NCI-H2171 (cell line): ENCODE measurements at regions not wholly inside any gene's neighbourhood (a gene's known extent, or its start where the extent isn't known, plus 50 kb on each side); places are given as distances from the start of the nearest gene placed in this dataset.

ENCODE experiments used
- DNase-seq: peaks from one replicate; lab custom pipeline; 2025; lab: John Stamatoyannopoulos, UW

- DNase-seq, result no peak
Observed at GRCh38 chr3:67288466-67289106, 290.5 kb downstream of the KBTBD8 start.

- DNase-seq, result no peak
Observed at GRCh38 chr3:67289626-67290025, 291.5 kb downstream of the KBTBD8 start.

- no peak for DNase-seq
Observed at GRCh38 chr3:67290438-67290837, 292.3 kb downstream of the KBTBD8 start.

GRCh38 chr3:67291287-67292252 lies 293.5 kb downstream of the KBTBD8 start:
- DNase-seq, result no peak

- no peak for DNase-seq
Observed at GRCh38 chr3:67292356-67293121, 294.4 kb downstream of the KBTBD8 start.

GRCh38 chr3:67294341-67294740 lies 296.2 kb downstream of the KBTBD8 start:
- no peak for DNase-seq

GRCh38 chr3:67296039-67296892 lies 298.2 kb downstream of the KBTBD8 start:
- no peak for DNase-seq

GRCh38 chr3:67297715-67298475 lies 299.8 kb downstream of the KBTBD8 start:
- no peak for DNase-seq

- no peak for DNase-seq
Observed at GRCh38 chr3:67301556-67301955, 303.4 kb downstream of the KBTBD8 start.

GRCh38 chr3:67302489-67302888 lies 304.4 kb downstream of the KBTBD8 start:
- DNase-seq, result no peak

GRCh38 chr3:67305160-67305559 lies 307.1 kb downstream of the KBTBD8 start:
- DNase-seq, result no peak

- DNase-seq, result no peak
Observed at GRCh38 chr3:67305922-67306321, 307.8 kb downstream of the KBTBD8 start.

- no peak for DNase-seq
Observed at GRCh38 chr3:67311440-67311839, 313.3 kb downstream of the KBTBD8 start.

- no peak for DNase-seq
Observed at GRCh38 chr3:67312155-67312554, 314.0 kb downstream of the KBTBD8 start.

GRCh38 chr3:67318162-67318561 lies 320.1 kb downstream of the KBTBD8 start:
- no peak for DNase-seq

- no peak for DNase-seq
Observed at GRCh38 chr3:67324554-67324953, 326.4 kb downstream of the KBTBD8 start.
